Activated B cell treated with CpG ODN at 0.5 μM for 24 hours (primary cell): ENCODE measurements at regions not wholly inside any gene's neighbourhood (a gene's known extent, or its start where the extent isn't known, plus 50 kb on each side); places are given as distances from the start of the nearest gene placed in this dataset.

ENCODE experiments used
- ATAC-seq: fragments of 200-7000 bp; cut with Tn5 transposase; one replicate; pipeline ENCODE4 v1.10.0; 2021; ENCODE audit warnings: low read depth, mild to moderate bottlenecking, moderate library complexity
- CTCF ChIA-PET: fragments of 350-600 bp; sonication (Branson Sonifier 250); formaldehyde crosslinking; loops from one replicate; lab custom pipeline; 2021; ENCODE audit warnings: antibody characterized with exemption; lab: Charles Lee
- POLR2A ChIA-PET: fragments of 350-600 bp; sonication (Branson Sonifier 250); formaldehyde crosslinking; loops from one replicate; lab custom pipeline; 2021; ENCODE audit warnings: antibody characterized with exemption; lab: Charles Lee
- DNase-seq: peaks from one replicate; pipeline ENCODE4 v3.0.0; 2022
- H3K27ac Mint-ChIP-seq: one replicate; pipeline ENCODE4 v1.8.0; 2020; ENCODE audit warnings: mixed read lengths
- H3K27me3 Mint-ChIP-seq: one replicate; pipeline ENCODE4 v1.8.0; 2021; ENCODE audit warnings: mixed read lengths
- H3K36me3 Mint-ChIP-seq: one replicate; pipeline ENCODE4 v1.8.0; 2021; ENCODE audit warnings: low read depth, mixed read lengths
- H3K4me1 Mint-ChIP-seq: one replicate; pipeline ENCODE4 v1.8.0; 2021; ENCODE audit warnings: mixed read lengths
- H3K4me3 Mint-ChIP-seq: one replicate; pipeline ENCODE4 v1.8.0; 2020; ENCODE audit warnings: mild to moderate bottlenecking, mixed read lengths
- H3K9me3 Mint-ChIP-seq: one replicate; pipeline ENCODE4 v1.8.0; 2020; ENCODE audit warnings: mixed read lengths
- CTCF ChIP-seq: fragments of 200-600 bp; IDR thresholded peaks from one replicate; pipeline ENCODE4 v1.8.0; 2022; ENCODE audit warnings: antibody characterized with exemption, mild to moderate bottlenecking
- intact Hi-C: fragments of 100-400 bp; cut with micrococcal nuclease; formaldehyde crosslinking; loops from one replicate; pipeline ENCODE4 v1.15.1; 2024

DNA sequence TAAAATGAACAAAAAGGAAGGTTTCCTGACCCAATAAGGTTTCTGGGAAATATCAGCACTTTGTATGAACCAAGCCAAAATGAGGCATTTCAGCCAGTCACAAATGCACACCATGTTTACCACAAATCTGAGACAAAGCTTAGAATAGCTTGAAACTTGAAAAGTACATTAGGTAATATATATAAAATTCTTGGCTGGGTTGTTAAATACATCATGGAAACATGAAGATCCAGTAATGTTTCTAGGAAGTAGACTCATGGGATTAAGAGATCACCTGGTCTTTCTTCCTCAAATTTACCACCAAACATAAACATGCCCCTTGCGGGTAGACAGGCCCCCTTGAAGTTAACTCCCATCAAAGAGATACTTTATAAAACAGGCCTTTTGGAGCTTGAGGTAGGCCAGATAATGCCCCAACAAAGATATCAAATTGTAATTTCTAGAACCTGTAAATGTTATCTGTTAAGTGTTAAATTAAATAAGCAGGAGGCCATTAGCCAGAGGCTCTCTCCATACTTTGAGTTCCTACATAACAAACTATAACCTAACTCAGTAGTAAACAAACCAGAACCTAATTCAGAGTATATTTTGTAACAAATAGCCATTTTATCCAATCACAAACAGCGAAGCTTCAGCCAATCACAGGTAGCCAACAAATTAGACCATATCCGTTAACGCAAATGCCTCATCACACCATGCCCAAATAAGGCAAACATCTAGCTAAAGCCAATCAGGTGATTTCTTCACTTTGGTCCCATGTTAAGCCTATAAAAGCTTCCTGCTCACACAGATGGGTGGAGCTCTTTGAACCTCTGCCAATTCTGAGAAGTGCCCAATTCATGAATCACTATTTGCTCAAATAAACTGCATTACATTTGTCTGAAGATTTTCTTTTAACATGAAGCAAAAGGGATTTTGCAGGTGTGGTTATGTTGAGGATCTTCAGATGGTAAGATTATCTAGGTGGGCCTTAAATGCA lies 127.9 kb upstream of the TARS1 start:
- no peaks in the 10 kb centered on the region for H3K36me3 Mint-ChIP-seq
- ATAC-seq (no peak), DNase-seq (no peak)
- intact Hi-C loops: no loop called here
- H3K27ac Mint-ChIP-seq: no peak overlapping the region
- POLR2A ChIA-PET: no interaction called here
- TF ChIP-seq CTCF: no peak
- H3K4me1 Mint-ChIP-seq: no peaks in the 10 kb centered on the region
- no peaks in the 10 kb centered on the region for H3K27me3 Mint-ChIP-seq
- CTCF ChIA-PET: no interaction called here
- no peaks in the 10 kb centered on the region for H3K9me3 Mint-ChIP-seq
- no peak overlapping the region for H3K4me3 Mint-ChIP-seq

DNA sequence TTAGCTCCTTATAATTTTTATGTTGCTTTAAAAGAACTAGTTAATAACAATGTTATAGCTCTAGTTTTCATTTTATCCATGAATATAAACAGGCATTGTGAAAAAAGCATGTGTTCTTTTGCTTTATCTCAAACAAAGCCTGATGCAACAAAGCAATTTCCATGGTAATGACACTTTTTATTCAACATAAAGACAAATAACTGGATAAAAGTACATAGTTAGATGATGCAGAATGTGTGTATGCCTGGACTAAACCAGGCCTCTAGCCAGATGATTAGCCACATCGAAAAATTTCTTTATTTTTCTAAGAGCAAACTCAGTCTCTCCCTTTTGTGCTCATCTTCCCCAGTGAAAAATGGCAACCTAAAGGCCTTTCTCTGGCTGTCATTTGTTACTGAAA lies 125.6 kb upstream of the TARS1 start:
- H3K36me3 Mint-ChIP-seq: no peaks in the 10 kb centered on the region
- no peak for TF ChIP-seq CTCF
- ChIA-PET CTCF (no interaction called here), POLR2A (no interaction called here)
- H3K4me3 Mint-ChIP-seq: no peak overlapping the region
- ATAC-seq (no peak), DNase-seq (no peak)
- intact Hi-C loops: no loop called here
- no peaks in the 10 kb centered on the region for H3K27me3 Mint-ChIP-seq
- H3K27ac Mint-ChIP-seq: no peak overlapping the region
- H3K4me1 Mint-ChIP-seq: no peaks in the 10 kb centered on the region
- no peaks in the 10 kb centered on the region for H3K9me3 Mint-ChIP-seq

DNA sequence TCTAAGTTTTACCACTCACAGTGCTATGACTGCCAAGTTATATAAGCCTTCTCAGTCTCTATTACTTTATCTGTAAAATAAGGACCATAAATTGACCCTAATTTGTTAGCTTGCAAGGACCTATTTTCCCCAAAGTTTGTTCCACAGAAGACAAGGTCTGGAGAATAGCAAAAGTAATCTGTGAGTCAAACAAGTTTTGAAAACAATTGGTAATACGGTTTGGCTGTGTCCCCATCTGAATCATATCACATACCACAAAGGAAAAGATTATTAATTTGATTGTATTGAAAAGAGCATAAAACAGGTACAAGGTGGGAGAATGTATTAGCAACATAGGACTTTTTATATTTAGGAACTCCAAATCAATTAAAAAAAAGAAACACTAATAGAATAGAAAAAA lies 124.0 kb upstream of the TARS1 start:
- ATAC-seq: no peak
- H3K27ac Mint-ChIP-seq: no peak overlapping the region
- POLR2A ChIA-PET: no interaction called here
- CTCF ChIA-PET: no interaction called here
- no peaks in the 10 kb centered on the region for H3K36me3 Mint-ChIP-seq
- no peaks in the 10 kb centered on the region for H3K9me3 Mint-ChIP-seq
- TF ChIP-seq CTCF: no peak
- H3K4me3 Mint-ChIP-seq: no peak overlapping the region
- no peak for DNase-seq
- intact Hi-C loops: no loop called here
- H3K27me3 Mint-ChIP-seq: no peaks in the 10 kb centered on the region
- no peaks in the 10 kb centered on the region for H3K4me1 Mint-ChIP-seq

GRCh38 chr5:33317271-33317670 lies 123.5 kb upstream of the TARS1 start:
- H3K4me1 Mint-ChIP-seq: no peaks in the 10 kb centered on the region
- no peaks in the 10 kb centered on the region for H3K9me3 Mint-ChIP-seq
- intact Hi-C loops: no loop called here
- POLR2A ChIA-PET: no interaction called here
- ATAC-seq (no peak), DNase-seq (no peak)
- no peak overlapping the region for H3K4me3 Mint-ChIP-seq
- no peak for TF ChIP-seq CTCF
- no peaks in the 10 kb centered on the region for H3K27me3 Mint-ChIP-seq
- no peak overlapping the region for H3K27ac Mint-ChIP-seq
- no peaks in the 10 kb centered on the region for H3K36me3 Mint-ChIP-seq
- CTCF ChIA-PET: no interaction called here

GRCh38 chr5:33319151-33319550 lies 121.6 kb upstream of the TARS1 start:
- CTCF ChIA-PET: no interaction called here
- no peak for ATAC-seq
- POLR2A ChIA-PET: no interaction called here
- TF ChIP-seq CTCF: no peak
- H3K36me3 Mint-ChIP-seq: no peaks in the 10 kb centered on the region
- H3K27me3 Mint-ChIP-seq: no peaks in the 10 kb centered on the region
- intact Hi-C loops: no loop called here
- no peak overlapping the region for H3K4me3 Mint-ChIP-seq
- no peaks in the 10 kb centered on the region for H3K4me1 Mint-ChIP-seq
- H3K9me3 Mint-ChIP-seq: no peaks in the 10 kb centered on the region
- no peak overlapping the region for H3K27ac Mint-ChIP-seq
- no peak for DNase-seq
